HCT116 (cell line): ENCODE measurements at regions not wholly inside any gene's neighbourhood (a gene's known extent, or its start where the extent isn't known, plus 50 kb on each side); places are given as distances from the start of the nearest gene placed in this dataset.

Experiments
- CBX3 ChIP-seq: IDR thresholded peaks from 2 replicates; pipeline ENCODE4 v1.6.1; 2012; ENCODE audit warnings: low read depth
- ELF1 ChIP-seq: IDR thresholded peaks from 2 replicates; pipeline ENCODE4 v1.6.1; 2012; ENCODE audit warnings: low read depth, borderline replicate concordance
- EZH2 ChIP-seq: fragments of 200-600 bp; sonication (generic); IDR thresholded peaks from 2 replicates; pipeline ENCODE4 v1.6.1; 2017; ENCODE audit warnings: antibody characterized with exemption, mixed run types
- EZH2phosphoT487 ChIP-seq: fragments of 200-600 bp; IDR thresholded peaks from 2 replicates; pipeline ENCODE4 v1.6.1; 2018; ENCODE audit warnings: antibody characterized with exemption, borderline replicate concordance
- JUND ChIP-seq: IDR thresholded peaks from 2 replicates; pipeline ENCODE4 v1.6.1; 2012
- POLR2A ChIP-seq: IDR thresholded peaks from 2 replicates; pipeline ENCODE4 v1.7.0; 2011; ENCODE audit warnings: borderline replicate concordance; ENCODE audit not compliant: insufficient read depth, insufficient read length; ENCODE audit errors: extremely low read depth
- POLR2AphosphoS5 ChIP-seq: IDR thresholded peaks from 2 replicates; pipeline ENCODE4 v1.6.1; 2011; ENCODE audit warnings: mild to moderate bottlenecking, low read depth, low read length, moderate library complexity
- RAD21 ChIP-seq: IDR thresholded peaks from 2 replicates; pipeline ENCODE4 v1.6.1; 2012; ENCODE audit warnings: low read depth, mild to moderate bottlenecking
- SRF ChIP-seq: IDR thresholded peaks from 2 replicates; pipeline ENCODE4 v1.6.1; 2012; ENCODE audit warnings: low read depth
- YY1 ChIP-seq: IDR thresholded peaks from 2 replicates; pipeline ENCODE4 v1.6.1; 2011; ENCODE audit warnings: low read length, low read depth, moderate library complexity, mild to moderate bottlenecking; ENCODE audit not compliant: insufficient replicate concordance; ENCODE audit errors: extremely low read depth
- TF ChIP-seq, protein P1 (sequence below), 3 experiments: fragments of 200-600 bp in 1 of 3; sonication (generic) in 1 of 3; IDR thresholded peaks in 2 of 3; conservative IDR thresholded peaks in 1 of 3; 2 replicates each; pipeline ENCODE4 v1.5.1; 2012 to 2017; ENCODE audit warnings: low read depth in 2 of 3, low read length in 2 of 3, antibody characterized with exemption in 1 of 3, borderline replicate concordance in 1 of 3, control low read depth in 1 of 3, mild to moderate bottlenecking in 1 of 3, mixed read lengths in 1 of 3, mixed run types in 1 of 3, moderate library complexity in 1 of 3; ENCODE audit not compliant: insufficient read depth in 1 of 3

DNA sequence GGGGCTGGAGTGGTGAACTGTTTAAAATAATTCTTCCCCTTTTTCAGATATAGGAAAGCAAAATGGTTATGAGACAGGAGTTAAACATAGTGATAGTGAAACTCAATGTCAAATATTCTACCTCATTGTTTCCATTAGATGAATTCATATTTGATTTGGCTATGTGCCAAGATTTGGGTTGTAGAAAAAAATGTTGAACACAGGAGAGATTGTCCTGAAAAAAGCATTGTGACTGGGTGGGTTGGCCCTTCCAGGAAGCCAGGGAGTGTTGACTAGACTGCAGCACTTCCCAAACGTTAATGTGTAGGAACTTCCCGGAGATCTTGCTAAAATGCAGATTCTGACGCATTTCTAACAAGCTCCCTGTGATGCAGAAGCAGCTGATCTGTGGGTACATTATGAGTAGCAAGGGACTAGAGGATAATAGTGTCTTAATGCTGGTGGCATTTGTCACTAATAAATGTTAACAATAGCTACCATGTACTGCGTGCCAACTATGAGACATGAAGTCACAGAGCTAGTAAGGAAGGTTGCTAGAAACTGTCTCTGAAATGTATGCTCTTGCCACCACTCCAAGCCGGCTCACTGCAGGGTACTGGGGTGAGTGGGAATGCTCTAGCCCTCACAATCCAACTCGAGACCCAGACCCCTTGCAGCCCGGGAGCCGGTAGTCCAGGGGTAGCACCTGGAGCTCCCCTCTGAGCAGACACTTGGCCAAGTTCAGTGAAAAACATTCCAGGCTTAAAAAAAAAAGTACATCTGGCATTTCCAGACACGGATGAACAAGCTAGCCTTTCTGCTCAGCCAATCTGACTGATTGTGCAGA is 120.6 kb downstream of the CD47 start:
- TF ChIP-seq EZH2: no peak
- no peak for TF ChIP-seq EZH2phosphoT487
- TF ChIP-seq POLR2A: no peak
- TF ChIP-seq, protein P1, sequence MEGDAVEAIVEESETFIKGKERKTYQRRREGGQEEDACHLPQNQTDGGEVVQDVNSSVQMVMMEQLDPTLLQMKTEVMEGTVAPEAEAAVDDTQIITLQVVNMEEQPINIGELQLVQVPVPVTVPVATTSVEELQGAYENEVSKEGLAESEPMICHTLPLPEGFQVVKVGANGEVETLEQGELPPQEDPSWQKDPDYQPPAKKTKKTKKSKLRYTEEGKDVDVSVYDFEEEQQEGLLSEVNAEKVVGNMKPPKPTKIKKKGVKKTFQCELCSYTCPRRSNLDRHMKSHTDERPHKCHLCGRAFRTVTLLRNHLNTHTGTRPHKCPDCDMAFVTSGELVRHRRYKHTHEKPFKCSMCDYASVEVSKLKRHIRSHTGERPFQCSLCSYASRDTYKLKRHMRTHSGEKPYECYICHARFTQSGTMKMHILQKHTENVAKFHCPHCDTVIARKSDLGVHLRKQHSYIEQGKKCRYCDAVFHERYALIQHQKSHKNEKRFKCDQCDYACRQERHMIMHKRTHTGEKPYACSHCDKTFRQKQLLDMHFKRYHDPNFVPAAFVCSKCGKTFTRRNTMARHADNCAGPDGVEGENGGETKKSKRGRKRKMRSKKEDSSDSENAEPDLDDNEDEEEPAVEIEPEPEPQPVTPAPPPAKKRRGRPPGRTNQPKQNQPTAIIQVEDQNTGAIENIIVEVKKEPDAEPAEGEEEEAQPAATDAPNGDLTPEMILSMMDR (IDR thresholded peaks at IDR 0.05 in 2 of 3, conservative IDR thresholded peaks at IDR 0.05 in 1 of 3; ENCODE audit: borderline replicate concordance in 1 of 3, insufficient read depth in 1 of 3, low read depth in 2 of 3, low read length in 2 of 3): no peak
- TF ChIP-seq JUND: no peak
- no peak for TF ChIP-seq POLR2AphosphoS5
- TF ChIP-seq RAD21: no peak
- no peak for TF ChIP-seq YY1
- TF ChIP-seq ELF1: no peak
- TF ChIP-seq CBX3: no peak
- TF ChIP-seq SRF: no peak
